Bronchial epithelial cell (primary cell): ENCODE measurements at regions not wholly inside any gene's neighbourhood (a gene's known extent, or its start where the extent isn't known, plus 50 kb on each side); places are given as distances from the start of the nearest gene placed in this dataset.

Experiments used
- DNase-seq: peaks from one replicate; pipeline ENCODE4 v3.0.0-alpha.2; 2010; ENCODE audit warnings: low read depth
- FAIRE-seq: peaks from 2 replicates; lab custom pipeline; 2011; peaks lifted over from hg19 to GRCh38; lab: Jason Lieb, UNC
- H3K27me3 ChIP-seq: 2 replicates; pipeline ENCODE4 v1.5.1; 2011; ENCODE audit warnings: low read length; ENCODE audit not compliant: control insufficient read depth, insufficient read depth
- H3K36me3 ChIP-seq: 2 replicates; pipeline ENCODE4 v1.5.1; 2011; ENCODE audit warnings: low read length; ENCODE audit not compliant: control insufficient read depth, insufficient read depth
- H3K4me3 ChIP-seq: 2 replicates; pipeline ENCODE4 v1.5.1; 2011; ENCODE audit warnings: mild to moderate bottlenecking, low read depth, low read length, control low read depth
- CTCF ChIP-seq: IDR thresholded peaks from 2 replicates; pipeline ENCODE4 v1.5.1; 2011; ENCODE audit warnings: mild to moderate bottlenecking, moderate library complexity, low read length, control low read depth, inconsistent platforms; ENCODE audit not compliant: insufficient read depth, severe bottlenecking

DNA sequence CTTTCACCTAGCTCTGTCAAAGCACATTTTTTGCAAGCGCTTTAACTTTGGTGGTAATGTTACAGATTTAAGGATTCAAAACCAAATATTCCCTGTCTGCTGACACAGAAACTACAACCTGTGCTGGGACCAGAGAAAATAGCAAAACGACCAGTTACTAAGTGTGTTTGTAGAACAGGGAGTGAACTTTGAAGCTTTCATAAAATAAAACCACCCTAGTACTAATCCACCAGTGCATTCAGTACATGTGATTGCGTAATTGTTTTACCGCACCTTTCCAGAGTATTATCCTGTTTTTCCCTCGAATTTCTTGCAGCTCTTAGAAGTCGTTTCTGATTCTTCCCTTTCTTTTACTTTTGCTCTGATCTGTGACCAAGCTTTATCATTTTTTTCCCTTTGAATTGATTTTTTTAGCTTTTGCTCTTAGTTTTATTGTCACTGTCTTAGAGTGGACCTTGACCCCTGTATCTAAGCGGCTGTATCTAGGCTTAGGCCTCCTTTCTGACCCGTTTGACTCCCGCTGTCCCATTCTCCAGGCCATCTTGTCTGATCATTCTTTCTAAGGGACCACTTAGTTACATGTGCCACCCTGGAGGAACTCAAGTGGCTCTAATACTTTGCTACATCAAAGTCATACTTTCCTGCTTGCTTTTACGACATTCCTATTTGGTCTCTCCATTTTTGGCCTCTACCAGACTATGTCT, 429.4 kb downstream of the PCNX1 start:
- no peak for TF ChIP-seq CTCF
- H3K4me3 ChIP-seq: no peak overlapping the region
- DNase-seq: no peak
- H3K36me3 ChIP-seq: no peaks in the 10 kb centered on the region
- FAIRE-seq: no peak
- H3K27me3 ChIP-seq: no peaks in the 10 kb centered on the region

- Histone ChIP-seq H3K27me3 (no peaks in the 10 kb centered on the region), H3K4me3 (no peak overlapping the region), H3K36me3 (no peaks in the 10 kb centered on the region)
- DNase-seq (no peak), FAIRE-seq (no peak)
- no peak for TF ChIP-seq CTCF
Observed at GRCh38 chr14:71338153-71338552, 430.9 kb downstream of the PCNX1 start.

- FAIRE-seq (no peak), DNase-seq (no peak)
- no peak overlapping the region for H3K4me3 ChIP-seq
- no peaks in the 10 kb centered on the region for H3K36me3 ChIP-seq
- no peak for TF ChIP-seq CTCF
- H3K27me3 ChIP-seq: no peaks in the 10 kb centered on the region
Observed at GRCh38 chr14:71339650-71340415, 432.6 kb downstream of the PCNX1 start.

GRCh38 chr14:71341156-71341555, 433.9 kb downstream of the PCNX1 start:
- no peak overlapping the region for H3K4me3 ChIP-seq
- no peak for TF ChIP-seq CTCF
- H3K27me3 ChIP-seq: no peaks in the 10 kb centered on the region
- no peak for DNase-seq
- no peaks in the 10 kb centered on the region for H3K36me3 ChIP-seq
- FAIRE-seq: no peak

GRCh38 chr14:71343724-71344123, 436.5 kb downstream of the PCNX1 start:
- FAIRE-seq (no peak), DNase-seq (no peak)
- no peak for TF ChIP-seq CTCF
- Histone ChIP-seq H3K4me3 (no peak overlapping the region), H3K36me3 (no peaks in the 10 kb centered on the region), H3K27me3 (no peaks in the 10 kb centered on the region)
